GM19043 (cell line): ENCODE measurements at regions not wholly inside any gene's neighbourhood (a gene's known extent, or its start where the extent isn't known, plus 50 kb on each side); places are given as distances from the start of the nearest gene placed in this dataset.

ENCODE experiments used
- ATAC-seq: cut with Tn5 transposase; IDR thresholded peaks from one replicate; pipeline ENCODE4 v1.9.1; 2021; ENCODE audit warnings: low read depth; ENCODE audit not compliant: unreplicated experiment

DNA sequence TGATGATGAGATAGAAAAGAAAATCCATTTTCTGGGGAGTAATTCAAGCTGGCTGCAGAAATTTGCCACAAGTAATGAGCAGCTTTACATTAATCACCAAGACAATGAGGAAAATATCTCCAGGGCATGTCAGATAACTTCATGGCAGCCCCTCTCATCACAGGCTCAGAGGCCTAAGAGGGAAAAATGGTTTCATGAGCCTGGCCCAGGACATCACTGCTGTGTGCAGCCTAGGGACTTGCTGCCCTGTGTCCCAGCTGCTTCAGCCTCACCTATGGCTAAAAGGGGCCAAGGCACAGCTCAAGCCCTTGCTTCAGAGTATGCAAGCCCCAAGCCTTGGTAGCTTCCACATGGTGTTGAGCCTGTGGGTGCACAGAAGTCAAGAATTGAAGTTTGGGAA, 161.7 kb downstream of the OPA1 start:
- ATAC-seq: no peak

DNA sequence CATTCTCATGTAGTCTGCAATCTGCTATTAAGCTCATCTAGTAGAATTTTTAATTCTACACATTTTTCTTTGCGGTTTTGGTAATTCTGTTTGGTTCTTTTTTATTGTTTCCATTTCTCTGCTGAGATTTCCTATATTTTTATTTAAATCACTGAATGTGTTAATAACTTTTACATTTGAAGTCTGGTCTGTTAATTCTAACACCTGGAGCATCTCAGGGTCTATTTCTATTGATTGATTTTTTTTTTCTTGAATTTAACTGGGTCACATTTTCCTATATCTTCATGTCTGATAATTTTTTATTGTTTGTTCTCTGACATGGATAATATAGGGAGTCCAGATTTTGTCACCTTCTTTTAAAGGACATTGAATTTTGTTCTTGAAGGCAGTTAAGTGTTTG, 163.5 kb downstream of the OPA1 start:
- ATAC-seq: no peak

DNA sequence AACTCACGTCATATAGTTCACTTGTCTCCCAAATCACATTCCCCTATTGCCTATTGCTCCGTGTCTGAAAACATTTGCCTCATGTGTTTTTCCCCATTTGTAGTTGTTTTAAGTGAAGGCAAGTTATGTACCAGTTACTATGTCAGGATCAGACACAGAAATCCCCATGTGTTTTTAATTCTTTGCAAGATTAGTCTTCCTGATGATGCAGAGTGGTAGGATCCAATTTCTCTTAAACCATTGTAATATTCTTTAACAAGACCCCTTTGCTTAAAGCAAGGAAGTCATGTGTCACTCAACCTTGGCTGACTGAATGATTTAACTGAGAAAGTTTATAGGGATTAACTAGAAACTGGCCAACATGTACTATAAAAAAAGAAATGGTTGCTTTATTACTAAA, 164.4 kb downstream of the OPA1 start:
- no peak for ATAC-seq

DNA sequence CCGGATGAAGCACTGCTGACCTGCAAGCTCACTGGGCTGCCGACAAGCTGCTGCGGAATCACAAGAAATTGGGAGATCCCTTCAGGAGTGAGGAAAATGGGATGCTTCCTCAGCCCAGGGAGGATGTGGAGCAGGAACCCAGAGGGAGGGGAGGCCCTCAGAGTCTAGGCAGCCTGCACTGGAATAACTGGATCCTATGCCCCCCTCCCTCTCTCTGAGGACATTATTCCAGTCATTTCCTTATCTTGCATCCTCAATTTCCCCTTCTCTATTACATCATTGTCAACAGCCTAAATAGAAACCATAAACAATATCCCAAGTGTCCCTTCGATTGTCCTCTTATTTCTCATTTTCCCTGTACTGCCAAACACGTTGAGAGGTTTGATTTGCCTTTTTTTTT, 169.0 kb downstream of the OPA1 start:
- no peak for ATAC-seq

DNA sequence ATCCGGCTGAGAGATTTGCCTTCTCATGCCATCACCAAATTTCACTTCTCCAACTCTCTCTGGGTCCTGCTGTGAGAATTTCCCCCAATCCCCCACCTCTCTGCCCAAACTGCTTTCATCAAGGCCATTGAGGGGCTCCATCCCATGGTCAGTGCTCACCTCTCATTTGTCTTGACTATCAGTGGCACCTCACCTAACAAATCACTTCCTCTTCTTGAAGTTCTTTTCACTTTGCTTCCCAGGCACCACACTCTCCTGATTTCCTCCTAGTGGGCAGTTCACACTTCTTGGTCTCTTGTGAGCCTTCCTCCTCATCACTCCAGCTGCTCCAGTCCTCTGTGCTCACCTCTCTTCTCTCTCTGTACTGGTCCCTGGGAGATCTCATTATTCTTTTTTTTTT, 169.6 kb downstream of the OPA1 start:
- no peak for ATAC-seq

DNA sequence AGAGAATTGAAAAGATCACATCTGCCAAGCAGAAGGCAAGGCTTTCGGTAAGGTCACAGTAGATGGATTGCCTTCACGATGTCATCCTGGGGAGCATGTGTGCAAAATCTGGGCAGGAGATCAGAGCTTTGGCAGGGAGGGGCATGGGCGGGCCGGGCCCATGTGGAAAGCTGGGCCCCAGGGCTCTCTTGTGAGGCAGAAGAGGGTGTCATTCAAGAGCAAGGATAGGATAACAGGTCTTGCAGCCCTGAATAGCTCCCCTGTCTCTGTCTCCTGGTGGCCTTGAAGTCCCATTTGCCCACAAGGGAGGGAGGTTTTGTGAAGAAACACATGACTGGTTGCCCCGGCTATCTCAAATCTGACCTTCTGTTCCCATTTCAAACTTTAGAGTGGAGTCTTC, 172.0 kb downstream of the OPA1 start:
- ATAC-seq: no peak

DNA sequence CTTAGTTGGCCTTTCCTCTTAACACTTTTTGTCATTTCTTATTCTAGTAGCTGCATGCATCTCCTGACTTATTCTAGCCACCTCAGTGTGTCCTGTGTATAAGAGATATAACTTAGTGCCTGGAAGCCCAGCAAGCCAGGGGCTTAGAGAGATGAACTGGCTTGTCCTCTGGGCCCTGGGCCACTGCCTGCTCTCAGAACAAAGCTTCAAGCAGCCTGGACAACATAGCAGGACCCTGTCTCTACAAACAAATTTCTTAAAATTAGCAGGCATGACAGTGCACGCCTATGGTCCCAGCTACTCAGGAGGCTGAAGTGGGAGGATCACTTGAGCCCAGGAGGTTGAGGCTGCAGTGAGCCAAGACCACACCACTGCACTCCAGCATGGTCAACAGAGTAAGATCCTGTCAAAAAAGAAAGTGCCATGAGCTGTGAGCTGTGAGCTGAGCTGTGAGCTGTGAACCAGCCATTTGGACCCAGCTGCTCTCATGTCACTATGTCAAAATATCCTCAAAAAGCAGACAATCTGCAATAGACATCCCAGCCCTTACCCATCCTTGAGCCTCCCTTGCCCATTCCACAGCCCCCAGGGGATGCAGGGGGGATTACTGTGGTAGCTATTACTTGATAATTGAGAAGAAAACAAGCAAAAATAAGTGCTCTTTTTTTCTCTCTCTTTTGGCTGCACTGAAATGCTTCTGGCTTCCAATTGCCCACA, 174.5 kb downstream of the OPA1 start:
- no peak for ATAC-seq

DNA sequence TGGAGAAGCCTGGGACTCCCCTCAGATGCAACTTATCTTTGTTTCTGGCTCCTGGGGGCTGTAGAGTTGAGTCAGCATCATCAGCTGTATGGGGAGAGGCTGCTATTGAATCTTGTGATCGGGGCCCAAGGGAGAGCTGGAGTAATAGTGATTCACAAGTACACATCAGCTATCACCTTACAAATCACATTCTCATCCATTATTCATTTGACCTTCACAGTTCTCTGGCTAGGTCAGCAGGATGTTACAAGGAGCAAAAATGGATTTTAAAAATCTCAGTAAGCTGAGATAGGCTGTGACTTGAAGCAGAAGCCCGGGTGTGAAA, 175.0 kb downstream of the OPA1 start:
- ATAC-seq: no peak

DNA sequence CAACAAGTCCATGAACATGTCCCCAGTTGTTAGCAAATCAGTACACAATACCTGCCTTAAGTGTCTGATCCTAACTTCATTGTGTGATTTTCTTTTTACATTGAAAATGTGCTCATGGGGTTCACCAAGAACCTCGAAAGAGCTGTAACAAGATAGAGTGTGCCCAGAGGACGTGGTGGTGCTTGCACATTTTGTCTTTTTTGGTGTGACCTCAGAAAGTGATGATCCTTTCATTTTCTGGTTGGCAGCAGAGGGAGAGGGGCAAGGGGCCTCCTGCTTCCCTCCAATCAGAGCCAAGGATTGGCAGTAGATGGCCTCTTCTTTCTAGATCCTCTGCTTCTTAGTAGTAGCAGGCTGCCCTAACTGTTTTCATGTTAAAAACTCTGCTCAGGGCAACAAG, 176.4 kb downstream of the OPA1 start:
- ATAC-seq: no peak

DNA sequence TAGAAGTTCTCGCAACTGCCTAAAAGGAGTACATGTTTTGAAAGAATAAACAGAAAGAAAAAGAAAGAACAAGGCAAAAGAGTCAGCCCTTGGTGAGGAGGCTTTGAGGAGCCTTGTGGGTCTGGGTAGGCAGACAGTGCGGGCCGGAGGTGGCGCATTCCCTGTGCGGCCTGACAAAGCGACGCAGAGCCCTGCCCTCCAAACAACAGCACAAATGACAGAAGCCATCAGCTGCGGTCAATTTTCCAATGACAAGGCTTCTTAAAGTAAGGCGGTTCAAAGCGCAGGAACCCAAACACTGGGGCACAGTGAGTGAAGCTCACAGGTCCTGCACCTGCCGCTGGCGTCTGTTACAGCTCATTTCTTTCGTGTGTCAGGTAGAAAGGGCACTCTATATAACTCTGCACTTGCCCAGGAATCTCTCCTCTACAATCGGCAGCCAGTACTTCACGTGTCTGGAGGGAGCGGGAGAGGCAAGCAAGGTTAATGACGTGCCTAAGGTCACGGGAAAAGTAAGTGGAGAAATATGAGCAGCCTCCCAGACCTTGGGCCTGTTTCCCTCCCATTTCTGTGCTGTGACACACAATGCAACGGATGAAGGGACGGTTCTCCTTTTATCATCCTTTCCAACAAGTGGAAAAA, 178.1 kb downstream of the OPA1 start:
- no peak for ATAC-seq

DNA sequence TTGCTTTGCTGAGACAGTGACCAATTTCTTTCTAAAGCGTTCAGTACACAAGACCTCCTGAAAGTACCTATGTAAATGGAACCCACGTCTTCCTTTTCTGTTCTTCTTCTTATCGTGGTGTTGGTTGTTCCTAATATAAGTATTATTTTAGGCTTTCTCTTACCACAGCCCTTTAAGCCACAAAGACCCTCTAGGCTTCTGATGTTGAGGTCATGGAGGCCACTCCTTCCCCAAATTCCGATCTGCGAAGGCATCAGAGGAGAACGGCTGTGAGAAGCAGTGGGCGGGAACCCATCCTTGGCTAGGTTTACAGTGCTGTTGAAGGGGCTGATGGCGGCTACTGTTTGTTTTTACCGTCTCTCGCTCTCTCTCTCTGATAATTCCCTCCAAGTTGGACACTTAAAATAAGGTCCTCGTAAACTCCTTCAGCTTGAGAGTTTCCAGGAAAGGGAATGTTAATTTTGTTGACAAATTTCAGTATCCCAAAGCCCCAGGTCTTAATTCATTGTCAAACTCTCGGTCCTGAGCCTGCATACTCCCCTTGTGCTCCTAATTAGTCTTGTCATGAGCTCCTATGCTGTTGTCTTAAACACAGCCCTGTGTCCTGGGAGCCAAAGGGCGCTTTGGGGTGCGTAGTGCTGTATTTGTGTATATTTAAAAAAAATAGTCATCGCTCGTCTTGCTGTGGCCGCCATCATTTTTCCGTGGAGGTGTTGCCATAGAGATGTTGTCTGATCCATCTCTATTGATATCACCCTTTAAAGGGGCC, 178.8 kb downstream of the OPA1 start:
- ATAC-seq: no peak

DNA sequence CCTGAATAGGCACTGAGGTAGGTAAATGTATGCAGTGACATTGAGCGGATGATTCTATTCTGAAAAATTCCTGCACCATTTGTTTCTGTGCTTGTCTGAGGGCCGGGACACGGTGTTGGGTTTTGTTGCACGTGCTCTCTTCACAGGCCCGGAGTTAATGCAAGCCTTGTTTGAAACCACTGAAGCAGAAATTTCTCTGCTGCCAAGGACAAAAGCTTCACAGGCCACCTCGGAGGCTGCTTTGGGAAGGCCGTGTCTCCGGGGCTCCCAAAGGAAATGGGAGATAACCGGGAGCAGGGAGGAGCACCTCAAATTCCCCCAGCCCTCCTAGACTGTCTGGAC, 179.4 kb downstream of the OPA1 start:
- no peak for ATAC-seq

DNA sequence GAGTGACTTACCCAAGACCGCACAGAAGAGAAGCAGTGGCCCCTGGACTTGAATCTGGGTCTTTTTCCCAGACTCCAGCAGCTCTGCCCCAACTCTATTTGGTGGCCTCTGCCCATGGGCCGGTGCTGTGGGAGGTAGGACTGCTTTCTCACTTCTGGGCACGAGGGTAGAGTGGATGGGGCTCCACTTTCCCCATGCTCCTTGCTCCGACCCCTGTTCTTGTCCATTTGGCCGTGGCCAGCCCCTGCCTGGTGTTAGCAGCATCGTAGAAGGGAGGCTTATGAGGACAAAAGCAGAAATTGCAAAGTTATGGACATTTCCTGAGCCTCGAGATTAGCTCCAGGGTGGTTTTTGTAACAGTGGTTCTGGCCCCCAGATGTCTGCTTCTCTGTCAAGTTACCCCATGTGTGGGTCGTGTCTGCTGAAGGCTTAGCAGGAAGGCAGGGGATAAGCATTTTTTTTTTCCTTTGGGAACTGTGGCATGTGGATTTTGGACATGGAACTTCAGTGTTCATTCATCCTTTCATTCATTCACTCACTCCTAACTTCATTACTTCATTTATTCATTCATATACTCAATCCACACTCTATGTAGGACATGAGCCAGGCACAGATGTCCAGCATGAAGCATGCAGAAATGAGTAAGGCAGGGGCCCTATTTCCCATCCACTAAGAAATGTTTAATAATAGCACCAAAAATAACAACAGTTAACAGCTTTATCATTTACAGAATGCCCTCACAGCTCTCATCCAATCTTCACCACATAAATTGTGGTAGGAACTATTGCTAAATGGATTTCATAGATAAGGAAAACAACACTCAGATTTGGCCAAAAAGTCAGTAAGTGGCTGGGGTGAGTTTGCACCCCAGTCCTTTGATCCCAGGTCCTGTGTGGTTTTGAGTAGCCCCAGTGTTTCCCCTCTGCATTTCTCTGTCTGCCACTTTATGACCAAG, 180.5 kb downstream of the OPA1 start:
- no peak for ATAC-seq

DNA sequence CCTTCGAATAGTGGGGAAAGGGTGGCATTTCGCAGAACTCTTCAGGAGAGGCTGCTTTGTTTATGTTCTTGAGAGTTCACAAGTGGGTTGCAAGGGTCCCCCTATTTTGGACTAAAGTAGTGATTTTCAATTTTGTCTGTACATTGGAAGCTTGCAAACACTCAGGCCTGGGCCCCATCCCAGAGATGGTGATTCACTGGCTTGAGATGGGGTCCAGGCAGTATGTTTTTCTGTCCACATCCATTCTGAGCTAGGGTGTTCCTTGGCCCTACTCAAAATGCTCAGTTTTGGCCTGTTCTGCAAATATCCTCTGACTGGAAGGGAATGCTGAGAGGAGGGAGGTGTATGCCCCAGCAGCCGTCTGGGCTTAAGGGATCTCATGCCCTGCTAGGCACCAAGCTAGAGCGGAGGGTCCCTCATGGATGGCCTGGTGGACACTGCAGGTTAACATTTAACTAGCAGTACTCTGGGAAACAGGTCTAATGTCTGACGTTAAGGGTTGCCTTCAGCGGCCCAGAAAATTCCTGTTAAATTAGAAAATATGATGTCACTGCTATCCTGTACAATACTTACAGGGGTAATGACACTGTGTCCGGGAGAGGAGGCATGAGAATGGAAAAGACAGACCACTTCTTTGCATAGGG, 181.4 kb downstream of the OPA1 start:
- ATAC-seq: no peak

DNA sequence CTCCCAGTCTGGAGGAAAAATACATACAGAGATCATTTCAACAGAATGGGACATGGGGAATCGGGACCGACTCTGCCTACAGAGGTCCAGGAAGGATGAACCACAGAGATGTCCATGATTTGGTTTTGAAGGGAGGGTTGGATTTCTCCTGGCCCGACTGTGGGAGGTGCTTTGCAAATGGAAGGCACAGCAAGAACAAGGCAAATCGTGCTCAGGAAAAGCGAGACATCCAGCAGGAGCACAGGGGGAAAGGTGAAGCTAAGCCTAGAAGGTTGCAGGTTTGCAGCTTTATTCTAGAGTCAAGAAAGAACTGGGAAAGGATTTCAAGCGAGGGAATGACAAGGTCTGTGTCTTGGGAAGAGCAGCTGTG, 181.9 kb downstream of the OPA1 start:
- ATAC-seq: no peak

DNA sequence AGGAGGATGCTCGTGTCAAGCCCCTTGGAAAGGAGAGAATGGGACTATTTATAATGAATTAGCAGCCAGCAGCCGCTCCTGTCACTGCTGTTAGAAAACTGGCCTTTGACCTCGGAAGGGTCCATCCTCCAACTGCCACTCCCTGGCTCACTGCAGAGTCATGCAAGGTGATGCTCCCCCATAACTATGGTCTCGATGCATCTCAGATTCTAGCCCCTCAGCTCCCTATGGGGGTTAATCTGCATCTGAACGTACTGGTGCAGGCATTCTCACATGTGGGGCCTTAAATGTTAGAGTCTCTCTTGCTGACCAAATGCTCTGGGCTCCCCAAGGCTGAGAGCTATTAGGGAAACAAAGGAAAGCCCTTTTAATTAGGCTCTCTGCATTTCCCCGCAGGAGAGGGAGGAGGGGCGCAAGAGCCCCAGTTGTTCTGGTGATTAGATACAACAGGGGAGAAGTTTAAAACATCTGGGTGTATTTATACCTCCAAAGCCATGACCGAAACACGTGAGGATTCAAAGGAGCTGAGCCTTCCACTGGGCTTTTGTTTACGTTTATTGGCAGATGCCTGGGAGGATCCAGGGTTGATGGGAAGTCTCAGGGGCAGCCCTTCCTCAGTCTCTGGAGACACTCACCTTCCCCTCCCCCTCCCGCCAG, 182.5 kb downstream of the OPA1 start:
- ATAC-seq: no peak

DNA sequence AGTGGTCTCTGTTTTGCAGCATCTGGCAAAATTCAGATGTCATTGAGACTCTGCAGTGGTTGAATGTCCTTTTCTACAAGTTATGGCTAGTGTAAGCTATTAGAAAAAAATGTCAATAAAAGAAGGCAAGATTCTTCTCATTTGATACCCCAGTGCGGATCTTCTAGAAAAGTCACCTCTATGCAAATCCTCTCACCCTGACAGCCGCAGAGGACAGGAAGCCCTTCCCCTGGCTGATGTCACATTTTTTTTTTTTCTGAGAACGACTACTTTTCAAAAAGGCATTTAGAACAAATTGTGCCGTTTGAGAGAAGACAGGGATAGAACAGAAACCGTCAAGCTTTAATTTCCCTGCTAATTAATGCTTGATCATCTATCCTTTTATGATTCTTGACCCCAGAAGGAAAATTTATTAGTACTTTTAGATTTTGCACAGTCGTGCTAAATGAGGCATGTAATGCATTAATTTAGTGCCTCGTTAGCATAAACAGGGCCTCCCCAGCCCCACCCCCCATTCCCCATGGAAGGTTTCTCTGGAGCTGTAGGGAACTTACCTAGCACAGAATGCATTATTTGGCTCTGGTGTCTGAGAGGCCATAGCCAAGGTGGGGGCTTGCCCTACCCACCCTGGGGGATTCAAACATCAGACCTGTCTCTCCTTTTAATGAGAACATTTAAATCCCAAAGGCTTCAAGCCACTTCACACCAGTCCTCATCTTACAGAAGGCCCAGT, 183.8 kb downstream of the OPA1 start:
- peak; percentile 70 for ATAC-seq

DNA sequence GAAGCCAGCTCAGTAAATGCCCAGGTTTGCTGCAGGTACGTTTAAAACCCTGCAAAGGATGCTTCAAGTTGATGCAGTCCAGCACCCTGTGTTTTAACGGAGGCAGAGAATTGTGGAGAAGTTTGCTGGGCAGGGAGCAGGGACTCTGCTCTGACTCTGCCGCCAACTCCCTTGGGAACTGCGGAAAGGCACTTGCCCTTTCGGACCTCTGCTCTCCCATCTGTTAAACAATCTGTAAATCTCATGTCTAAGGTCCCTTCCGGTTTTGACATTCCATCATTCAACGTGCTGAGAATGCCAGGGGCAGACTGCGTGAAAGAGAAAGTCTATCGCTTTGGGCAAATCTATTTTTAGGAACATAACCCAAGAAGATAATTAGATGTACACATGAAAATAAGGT, 184.5 kb downstream of the OPA1 start:
- no peak for ATAC-seq

DNA sequence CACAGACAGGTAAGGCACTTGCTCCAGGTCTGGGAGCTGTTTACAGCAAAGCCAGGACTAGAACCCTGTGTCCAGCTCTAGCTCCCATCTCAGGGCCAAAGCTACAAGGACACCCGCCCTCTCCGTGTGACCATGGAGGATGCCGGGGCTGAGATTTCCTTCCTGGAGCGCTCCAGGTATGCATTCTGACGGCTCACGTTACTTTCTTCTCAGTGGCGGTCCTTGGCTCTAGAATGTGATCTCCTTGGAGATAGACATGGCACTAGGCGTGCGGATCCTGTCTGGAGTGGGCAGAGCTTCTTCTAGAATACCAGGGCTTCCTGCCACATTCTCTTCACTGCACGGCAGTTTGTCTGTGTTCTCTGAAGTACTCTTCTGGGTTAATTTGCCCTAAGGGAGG, 185.7 kb downstream of the OPA1 start:
- ATAC-seq: no peak
